GM19023 (cell line): ENCODE measurements at regions not wholly inside any gene's neighbourhood (a gene's known extent, or its start where the extent isn't known, plus 50 kb on each side); places are given as distances from the start of the nearest gene placed in this dataset.
"Not testable (repeated sequence)": the region's sequence is repeated elsewhere in the genome, so short reads cannot be mapped to it uniquely, and the experiment has no call there.

Experiments used
- ATAC-seq: cut with Tn5 transposase; IDR thresholded peaks from one replicate; pipeline ENCODE4 v1.9.1; 2021; ENCODE audit warnings: mild to moderate bottlenecking, moderate library complexity; ENCODE audit not compliant: unreplicated experiment

DNA sequence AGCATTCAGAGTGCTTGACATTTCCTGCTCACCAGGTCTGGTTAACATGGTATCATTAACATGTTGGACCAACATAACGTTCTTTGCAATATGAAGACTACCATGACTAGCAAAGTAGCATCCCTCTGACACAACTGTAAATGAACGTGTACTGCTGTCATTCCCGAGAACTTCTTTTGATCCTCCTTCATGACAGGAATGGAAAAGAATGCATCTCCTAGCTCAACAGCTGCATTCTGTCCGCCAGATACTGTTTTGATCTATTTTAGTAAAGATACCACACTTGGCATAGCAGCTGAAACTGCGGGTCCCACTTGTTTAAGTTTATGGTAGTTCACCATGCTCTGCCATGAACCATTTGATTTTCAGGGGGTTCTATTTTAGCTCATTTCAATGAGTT lies 144.2 kb upstream of the PARD3B start:
- no peak for ATAC-seq

DNA sequence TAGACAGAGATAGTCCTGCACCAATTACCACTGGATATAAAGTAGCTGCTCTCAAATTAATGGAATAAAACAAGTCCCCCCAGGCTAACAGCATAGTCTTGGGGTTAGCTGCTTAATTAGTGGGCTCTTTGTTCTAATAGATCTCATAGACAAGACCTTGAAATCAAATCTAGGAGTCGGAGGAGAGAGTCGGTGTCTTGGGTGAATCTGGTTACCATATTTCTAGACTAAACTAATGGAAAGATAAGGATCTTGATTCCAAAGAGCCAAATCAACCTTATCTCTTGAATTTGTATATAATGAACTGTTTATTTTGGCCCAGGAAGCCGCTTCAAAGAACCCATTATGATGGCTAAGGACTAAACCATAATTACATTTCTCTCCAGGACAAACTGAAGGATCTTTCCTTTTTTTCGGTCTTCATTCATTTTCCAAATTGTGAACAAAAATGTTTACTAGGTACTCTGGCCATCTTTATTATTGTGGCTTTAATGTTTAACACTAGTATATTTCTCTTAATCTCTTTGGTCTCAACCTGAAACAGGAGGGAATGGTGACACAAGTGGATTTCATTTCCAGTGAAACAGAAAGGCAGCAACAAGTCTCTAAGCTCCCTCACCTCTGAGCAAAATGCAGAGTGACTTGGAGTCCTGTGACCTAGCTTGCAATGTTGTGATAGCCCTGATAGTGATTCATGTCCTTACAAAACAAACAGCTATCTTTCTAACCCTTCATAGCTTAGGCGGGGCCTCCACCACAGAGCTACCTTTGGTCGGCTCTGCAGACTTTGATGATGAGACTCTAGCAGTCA lies 137.9 kb upstream of the PARD3B start:
- no peak for ATAC-seq

DNA sequence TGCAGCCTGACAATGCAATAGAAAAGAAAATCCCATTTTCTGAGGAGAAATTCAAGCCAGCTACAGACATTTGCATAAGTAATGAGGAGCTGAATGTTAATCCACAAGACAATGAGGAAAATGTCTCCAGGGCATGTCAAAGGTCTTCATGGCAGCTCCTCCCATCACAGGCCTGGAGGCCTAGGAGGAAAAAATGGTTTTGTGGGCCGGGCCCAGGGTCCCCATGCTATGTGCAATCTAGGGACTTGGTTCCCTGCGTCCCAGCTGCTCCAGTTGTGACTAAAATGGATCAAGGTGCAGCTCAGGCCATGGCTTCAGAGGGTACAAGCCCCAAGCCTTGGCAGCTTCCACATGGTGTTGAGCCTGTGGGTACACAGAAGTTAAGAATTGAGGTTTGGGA lies 132.5 kb upstream of the PARD3B start:
- not testable (repeated sequence) for ATAC-seq

DNA sequence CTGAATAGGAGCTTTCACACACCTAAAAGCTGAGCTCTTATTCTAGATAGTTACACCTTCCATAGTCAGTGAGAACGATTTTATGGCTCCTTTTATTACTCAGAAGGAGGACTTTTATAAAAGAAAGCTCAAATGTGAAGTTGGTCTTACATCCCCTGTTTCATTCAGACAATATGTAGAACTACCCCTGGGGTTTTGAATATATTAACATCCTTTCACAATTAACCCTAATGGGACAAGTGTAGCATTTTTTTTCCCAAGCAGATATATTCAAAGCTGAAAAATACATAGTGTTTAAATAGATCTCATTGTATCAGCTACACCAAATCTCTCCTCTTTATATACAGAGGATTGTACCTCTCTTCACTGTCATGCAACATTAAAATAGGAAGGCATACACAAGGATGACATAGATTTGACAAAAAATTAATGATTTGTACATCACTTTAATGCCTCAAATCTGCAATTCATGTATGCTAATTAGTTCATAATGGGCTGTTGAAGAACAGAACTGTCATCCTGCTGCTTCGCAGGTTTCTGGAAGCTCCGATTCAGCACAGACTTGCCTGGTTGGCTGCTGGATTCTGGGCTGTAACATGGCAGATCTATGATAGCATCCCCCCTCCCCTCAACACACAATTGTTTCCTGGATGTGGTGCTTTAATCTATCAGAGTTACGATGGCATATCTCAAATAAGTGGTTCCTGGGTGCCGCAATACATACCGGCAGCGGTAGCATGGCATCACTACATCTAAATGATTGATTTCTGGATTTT lies 129.7 kb upstream of the PARD3B start:
- no peak for ATAC-seq

DNA sequence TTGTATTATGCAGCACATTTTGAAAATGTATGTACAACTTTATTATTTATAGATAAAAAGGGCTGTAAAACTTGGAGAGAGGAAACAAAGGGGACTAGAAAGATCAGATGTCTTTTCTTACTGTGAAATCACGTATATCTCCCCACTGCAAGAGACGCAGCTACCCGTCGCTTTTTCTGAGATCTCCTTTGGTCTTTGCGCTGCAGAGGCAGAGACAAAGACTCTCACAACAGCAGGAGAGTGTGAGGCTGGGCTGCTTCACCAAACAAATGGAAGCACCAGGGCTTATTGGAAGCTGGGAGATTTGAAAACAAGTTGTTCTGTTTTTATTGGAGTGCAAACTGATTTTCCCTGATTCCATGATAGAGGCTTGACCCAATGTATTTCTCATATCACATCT lies 129.0 kb upstream of the PARD3B start:
- no peak for ATAC-seq

DNA sequence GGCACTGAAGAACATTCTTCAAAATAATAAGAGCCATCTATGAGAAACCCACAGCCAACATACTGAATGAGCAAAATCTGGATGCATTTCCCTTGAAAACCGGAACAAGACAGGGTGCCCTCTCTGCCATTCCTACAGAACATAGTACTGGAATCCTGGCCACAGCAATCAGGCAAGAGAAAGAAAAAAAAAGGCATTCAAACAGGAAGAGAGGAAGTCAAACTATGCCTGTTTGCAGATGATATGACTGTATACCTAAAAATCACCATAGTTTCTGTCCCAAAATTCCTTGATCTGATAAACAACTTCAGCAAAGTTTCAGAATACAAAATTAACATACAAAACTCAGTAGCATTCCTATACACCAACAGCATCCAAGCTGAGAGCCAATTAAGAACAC lies 119.5 kb upstream of the PARD3B start:
- no peak for ATAC-seq

DNA sequence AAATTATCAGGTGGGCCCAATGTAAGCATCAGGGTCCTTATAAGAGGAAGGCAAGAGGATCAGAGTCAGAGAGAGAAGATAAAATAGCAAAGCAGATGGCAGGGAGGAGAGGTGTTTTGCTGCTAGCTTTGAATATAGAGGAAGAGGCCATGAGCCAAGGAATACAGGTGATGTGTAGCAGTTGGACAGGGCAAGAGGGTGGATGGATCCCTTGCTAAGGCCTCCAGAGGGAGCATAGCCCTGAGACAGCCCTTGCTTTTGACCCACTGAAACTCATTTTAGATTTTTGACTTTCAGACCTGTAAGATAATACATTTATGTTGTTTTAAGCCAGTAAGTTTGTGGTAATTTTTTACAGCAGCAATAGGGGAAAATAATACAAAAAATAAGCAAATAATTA lies 116.6 kb upstream of the PARD3B start:
- ATAC-seq = no peak

DNA sequence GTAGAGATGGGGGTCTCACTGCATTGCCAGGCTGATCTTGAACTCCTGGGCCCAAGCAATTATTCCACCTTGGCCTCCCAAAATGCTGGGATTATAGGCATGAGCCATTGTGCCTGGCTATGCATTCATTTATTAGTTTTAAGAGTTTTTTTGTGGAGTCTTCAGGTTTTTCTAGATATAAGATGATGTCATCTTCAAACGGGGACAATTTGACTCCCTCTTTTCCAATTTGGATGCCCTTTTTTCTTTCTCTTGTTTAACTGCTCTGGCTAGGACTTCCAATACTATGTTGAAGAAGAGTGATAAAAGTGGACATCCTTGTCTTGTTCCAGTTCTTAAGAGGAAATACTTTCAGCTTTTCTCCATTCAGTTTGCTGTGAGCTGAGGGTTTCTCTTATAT lies 113.7 kb upstream of the PARD3B start:
- no peak for ATAC-seq

DNA sequence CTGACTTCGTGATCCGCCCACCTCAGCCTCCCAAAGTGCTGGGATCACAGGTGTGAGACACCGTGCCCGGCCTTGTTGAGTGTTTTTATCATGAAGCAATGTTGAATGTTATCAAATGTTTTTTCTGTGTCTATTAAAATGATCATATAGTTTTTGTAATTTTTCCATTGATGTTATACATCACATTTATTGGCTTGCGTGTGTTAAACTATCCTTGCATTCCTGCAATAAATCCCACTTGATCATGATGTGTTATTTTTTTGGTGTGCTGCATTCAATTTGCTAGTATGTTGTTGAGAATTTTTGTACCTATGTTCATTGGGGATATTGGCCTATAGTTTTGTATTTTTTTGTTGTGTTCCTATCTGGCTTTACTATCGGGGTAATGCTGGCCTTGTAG lies 113.1 kb upstream of the PARD3B start:
- ATAC-seq = no peak

DNA sequence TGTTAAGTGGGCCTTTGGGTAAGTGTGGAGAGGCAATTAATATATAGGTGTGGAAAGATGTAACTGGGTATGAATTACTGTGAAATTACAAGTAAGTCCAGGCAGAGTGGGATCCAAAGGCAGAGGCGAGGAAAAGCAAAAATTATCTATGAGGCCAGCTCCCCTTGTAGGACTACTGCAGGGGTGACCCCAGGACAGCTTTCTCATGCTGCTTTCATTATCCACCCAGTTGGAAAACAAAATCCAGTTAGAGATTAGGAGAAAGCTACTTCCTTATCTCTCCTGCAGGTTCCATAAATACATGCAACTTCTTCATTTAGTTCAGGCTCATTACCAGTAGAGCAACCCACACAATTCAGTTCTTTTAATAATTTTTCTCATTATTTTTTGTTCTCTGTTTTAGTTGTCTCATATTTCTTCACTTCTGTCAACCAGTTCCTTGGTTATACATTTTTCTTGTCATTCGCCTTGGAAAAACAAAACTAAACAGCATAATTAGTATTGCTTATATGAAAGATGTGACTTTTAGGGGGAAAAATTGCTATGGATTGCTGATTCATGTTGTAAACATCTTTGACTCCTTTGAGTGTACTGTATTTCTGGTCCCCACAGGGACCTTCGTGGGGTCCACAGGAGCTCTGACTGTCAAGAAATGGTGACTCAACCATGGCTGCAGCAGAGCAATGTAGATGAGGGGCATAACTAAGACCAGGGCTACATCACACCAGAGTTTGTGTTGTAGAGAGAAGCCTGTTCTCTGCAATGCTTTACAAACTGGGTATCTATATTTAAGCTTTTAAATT lies 110.4 kb upstream of the PARD3B start:
- no peak for ATAC-seq

DNA sequence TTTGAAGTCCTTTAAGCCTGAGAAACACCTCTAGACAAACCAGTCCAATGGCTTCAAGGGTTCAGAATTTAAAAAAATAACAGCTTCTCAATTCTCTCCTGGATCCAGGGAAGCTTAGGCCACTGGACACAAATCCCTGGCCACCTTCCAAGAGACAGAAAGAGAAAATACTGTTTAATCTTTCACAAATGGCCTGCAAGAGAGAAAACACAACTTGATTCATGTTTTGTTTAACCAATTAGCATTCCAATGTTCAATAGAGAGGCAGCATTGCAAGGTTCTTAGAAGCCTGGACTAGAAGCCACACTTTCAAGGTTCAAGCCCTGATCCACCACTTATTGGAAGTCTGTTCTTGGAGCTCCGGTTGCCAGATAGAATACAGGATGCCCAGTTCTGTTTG lies 109.0 kb upstream of the PARD3B start:
- ATAC-seq = no peak

DNA sequence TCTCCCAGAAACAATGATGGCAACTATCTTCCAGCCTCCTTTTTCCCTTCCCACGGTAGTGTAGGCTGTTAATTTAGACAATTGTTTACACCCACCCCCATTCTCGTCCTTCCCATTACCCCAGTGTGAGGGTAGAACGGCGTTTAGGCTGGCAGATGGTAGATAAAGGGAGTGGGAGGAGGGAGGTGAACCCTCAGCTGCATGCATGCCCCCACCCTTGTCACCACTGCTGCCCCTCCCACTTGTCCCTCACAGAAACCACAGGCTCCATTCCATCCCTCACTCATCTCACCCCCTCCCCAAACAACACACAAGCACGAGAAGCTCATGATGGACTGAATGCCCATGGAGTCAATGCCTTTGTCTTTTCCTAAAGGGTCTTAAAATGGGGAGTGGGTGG lies 107.9 kb upstream of the PARD3B start:
- no peak for ATAC-seq

DNA sequence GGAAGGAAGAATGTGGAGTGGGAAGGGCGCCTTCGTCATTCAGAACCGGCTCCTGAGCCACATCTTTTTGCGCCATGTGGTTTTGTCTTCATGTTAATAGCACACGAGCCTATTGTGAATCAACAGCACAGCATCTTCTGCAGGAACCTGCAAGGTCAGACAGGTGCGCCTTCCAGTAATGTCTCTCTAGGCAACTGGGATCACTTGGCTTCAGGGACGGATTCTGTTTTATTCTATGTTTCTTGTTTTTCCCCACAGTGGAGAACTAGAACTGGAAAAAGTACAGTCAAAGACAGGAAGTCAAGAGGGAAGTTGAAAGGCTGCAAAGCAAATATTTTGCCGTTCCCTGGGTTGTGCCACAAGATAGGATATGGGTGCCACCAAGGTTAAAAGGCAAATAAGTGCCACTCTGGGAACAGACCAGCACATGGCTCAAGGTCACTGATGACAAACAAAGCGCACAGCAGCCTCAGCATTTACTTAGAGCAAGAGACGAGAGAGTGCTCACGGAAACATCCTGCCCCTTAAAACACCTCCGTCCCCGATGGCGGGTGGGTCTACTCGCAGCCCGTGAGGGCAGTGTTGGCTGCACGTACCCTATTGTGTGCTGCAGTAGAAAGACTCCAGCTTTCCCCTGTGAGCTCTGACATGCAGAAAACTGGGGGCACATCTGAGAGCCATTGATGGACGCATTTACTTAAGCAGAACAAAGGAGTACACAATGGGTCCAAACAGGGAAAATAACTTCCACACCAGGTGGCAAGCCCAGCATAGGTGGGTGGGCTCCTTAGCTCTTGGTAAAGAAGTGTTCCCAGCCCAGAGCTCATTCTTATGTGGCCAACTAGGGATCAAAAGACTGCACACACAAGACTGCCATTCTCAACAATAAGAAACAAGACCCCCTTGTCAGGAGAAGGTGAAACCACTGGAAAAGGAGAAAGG lies 107.2 kb upstream of the PARD3B start:
- no peak for ATAC-seq

DNA sequence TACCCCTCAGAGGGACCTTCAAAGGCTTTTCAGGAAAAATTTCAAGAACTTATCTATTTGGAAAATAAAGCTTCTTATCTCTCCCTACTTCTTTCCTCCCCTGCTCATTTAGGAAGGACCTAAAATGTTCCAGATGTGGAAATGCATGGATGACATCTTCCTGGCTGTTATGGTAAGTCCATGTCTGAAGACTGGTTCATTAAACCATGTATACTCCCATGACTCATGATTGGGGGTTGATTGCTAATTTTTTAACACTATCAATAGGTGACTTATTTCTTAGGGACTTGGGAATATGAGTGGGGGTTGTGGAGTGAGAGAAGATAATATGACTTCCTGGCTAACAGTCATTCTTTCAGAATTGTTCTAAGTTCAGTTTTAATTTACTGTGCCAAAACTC lies 104.0 kb upstream of the PARD3B start:
- ATAC-seq = no peak

DNA sequence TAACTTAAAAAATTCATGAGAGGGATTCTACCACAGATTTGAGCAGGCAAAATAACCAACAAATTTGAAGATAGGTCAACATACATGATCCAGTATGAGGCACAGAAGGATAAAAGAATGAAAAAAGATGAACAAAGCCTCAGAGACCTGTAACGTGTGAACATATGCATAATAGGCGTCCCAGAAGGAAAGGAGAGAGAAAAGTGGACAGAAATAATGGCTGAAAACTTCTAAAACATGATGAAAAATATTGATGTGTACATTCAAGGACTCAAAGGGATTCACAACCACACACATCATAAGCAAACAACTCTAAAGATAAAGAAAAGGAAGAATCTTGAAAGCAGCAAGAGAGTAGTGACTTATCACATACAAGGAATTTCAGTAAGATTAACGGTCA lies 100.1 kb upstream of the PARD3B start:
- ATAC-seq = no peak

DNA sequence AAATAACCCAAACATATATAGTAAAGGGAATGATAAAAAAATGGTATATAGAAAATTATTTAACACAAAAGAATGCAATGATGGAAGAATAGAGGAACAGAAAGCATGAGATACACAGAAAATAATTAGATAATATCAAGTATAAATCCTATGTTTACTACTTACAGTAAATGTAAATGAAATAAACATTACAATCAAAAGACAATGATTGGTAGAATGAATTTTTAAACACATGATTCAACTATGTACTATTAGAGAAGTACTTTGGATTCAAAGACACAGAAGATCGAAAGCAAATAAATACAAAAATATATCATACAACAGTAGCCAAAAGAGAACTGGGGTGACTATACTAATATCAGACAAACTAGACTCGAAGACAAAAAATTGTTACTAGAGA lies 97.6 kb upstream of the PARD3B start:
- no peak for ATAC-seq

DNA sequence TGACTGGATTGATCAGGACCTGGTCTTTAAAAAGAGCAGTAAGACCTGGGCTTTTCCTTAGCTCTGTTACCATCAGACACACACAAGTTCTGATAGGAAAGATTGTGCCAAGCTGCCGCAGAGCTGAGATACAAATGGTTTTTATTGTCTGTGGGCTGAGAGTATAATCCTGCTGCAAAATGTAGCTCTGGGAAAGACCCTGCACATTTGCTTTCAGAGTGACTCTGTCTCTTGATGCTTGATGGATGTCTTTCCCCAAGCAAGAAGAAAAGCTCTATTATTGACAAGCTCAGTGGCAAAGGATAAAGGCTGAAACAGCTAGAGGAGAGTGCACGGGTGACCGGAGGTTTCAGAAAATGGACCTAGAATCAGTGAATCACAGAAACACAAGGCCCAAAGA lies 95.3 kb upstream of the PARD3B start:
- no peak for ATAC-seq

DNA sequence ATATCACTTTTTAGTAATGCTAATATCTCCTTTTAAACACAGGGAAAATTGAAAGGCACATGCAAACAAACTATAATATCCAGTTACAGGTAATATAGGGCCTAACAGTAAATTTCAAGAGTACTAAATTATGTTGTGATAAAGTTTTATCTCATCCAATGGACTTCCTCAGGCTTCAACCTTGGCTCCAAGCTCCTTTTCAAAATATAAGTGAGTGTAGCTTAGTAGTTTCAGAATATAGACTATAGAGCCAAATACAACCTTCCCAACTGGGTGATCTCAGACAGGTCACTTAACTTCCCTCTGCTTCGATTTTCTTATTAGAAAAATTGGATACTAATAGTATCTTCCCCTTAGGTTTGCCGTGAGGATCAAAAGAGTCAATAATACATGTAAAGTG lies 93.5 kb upstream of the PARD3B start:
- no peak for ATAC-seq

DNA sequence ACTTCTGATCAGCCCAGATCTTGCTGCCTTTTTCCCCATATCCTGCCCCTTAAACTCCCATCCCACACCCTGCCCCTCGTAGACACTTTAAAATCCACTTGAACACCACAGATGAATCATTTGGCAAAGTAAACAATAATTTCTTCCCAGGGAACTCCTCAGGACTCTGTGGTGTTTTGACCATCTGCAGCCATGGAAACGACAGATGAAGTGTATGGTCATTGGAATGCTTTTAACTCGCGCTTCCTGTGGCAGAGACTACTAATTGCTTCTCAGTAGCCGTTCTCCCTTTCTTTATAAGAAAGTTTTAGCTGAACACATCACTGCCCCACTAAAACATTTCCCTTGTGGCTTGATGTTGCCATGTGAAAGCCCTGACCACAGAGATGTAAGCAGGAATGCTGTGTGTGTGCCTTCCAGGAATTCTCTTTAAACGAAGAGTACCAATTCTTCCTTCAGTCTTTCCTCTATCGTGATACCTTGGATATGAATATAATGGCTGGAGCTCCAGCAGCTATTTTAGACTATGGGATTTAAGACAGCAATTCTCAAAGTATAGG lies 92.7 kb upstream of the PARD3B start:
- no peak for ATAC-seq

DNA sequence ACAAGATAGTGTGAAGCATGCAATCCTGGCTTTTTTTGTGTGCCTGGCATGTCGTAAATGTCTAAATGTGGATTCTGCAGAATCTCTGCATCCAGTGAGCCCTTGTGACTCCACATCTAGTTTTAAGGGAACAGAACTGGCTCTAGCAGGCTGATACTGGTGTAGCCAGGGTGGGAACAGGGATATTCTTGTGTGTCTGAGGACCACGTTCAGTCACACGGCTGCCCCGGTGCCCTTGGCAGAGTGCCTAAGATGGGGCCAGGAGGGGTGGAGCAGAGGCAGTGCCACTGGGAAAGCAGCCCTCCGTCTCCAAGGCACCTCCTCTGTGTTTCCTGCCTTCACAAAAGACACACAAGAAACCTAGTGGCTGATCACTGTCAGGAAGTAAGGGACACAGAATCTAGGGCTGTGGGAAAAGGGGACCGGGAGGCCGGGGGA lies 91.5 kb upstream of the PARD3B start:
- ATAC-seq = no peak
